ENCODE measurements at regions not wholly inside any gene's neighbourhood (a gene's known extent, or its start where the extent isn't known, plus 50 kb on each side); places are given as distances from the start of the nearest gene placed in this dataset.

DNA sequence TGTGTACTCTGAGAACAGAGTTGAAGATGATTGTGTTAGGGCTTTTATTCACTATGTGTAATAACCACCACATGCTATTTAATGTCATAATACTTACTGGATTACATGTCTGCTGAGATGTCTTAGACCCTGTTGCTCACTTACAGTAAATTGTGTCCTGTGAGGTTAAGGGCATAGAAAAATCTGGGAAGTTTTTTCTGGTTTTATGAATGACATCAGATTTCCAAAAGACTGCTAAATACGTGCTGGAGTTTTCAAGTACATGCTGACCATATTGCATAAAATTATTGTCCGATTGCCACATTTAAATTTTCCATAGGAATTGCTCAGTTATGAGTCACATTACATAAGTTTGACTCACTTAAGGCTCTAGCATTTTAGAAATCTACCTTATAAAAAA, 96.7 kb upstream of the COL5A2 start:
- Histone ChIP-seq H3K27ac (ENCODE audit: low read length in 2 of 2) (no peak overlapping the region), H3K4me2 (replicated peaks; ENCODE audit: low read depth, low read length, poor library complexity, severe bottlenecking) (no peak overlapping the region), H3K36me3 (replicated peaks in 1 of 2; ENCODE audit: control extremely low read depth in 1 of 2, control insufficient read depth in 1 of 2, extremely low read depth in 1 of 2, insufficient read depth in 2 of 2, low read length in 1 of 2) (no peaks in the 10 kb centered on the region), H3K9ac (ENCODE audit: low read length) (no peak overlapping the region), H3K4me3 (ENCODE audit: control extremely low read depth in 1 of 5, extremely low read depth in 1 of 5, insufficient read depth in 1 of 5, low read depth in 2 of 5, low read length in 4 of 5) (no peak overlapping the region), H3K27me3 (replicated peaks in 1 of 4; ENCODE audit: control extremely low read depth in 1 of 4, control insufficient read depth in 3 of 4, insufficient read depth in 4 of 4, low read length in 3 of 4) (no peaks in the 10 kb centered on the region), H3K79me2 (ENCODE audit: control insufficient read depth, insufficient read depth, low read length) (no peaks in the 10 kb centered on the region), H3K9me3 (ENCODE audit: control extremely low read depth in 1 of 3, control insufficient read depth in 2 of 3, insufficient read depth in 1 of 3, low read length in 2 of 3) (no peaks in the 10 kb centered on the region), H2AFZ (ENCODE audit: insufficient read depth, low read depth, low read length, poor library complexity, severe bottlenecking) (no peak overlapping the region), H4K20me1 (ENCODE audit: control insufficient read depth, insufficient read depth, low read length, poor library complexity, severe bottlenecking) (no peaks in the 10 kb centered on the region), H3K4me1 (ENCODE audit: control insufficient read depth in 2 of 2, insufficient read depth in 2 of 2, low read length in 2 of 2) (no peaks in the 10 kb centered on the region)
- ATAC-seq (ENCODE audit: low read depth) = no peak
- no peak overlapping the region for H3K4me3 Mint-ChIP-seq
- no peak overlapping the region for H3K27ac Mint-ChIP-seq
- DNase-seq = no peak
- ChIA-PET POLR2A (no interaction called here), CTCF (no interaction called here)
- WGBS (ENCODE audit: insufficient coverage) = no CpG with 5 or more reads among the region's 2 CpGs
- peaks cover 2% of the 10 kb centered on the region for H3K9me3 Mint-ChIP-seq (ENCODE audit: insufficient read depth)
- TF ChIP-seq EZH2 (IDR thresholded peaks at IDR 0.05; ENCODE audit: borderline replicate concordance, insufficient read depth, low read depth, low read length, poor library complexity, severe bottlenecking) = no peak
- TF ChIP-seq, protein P1, sequence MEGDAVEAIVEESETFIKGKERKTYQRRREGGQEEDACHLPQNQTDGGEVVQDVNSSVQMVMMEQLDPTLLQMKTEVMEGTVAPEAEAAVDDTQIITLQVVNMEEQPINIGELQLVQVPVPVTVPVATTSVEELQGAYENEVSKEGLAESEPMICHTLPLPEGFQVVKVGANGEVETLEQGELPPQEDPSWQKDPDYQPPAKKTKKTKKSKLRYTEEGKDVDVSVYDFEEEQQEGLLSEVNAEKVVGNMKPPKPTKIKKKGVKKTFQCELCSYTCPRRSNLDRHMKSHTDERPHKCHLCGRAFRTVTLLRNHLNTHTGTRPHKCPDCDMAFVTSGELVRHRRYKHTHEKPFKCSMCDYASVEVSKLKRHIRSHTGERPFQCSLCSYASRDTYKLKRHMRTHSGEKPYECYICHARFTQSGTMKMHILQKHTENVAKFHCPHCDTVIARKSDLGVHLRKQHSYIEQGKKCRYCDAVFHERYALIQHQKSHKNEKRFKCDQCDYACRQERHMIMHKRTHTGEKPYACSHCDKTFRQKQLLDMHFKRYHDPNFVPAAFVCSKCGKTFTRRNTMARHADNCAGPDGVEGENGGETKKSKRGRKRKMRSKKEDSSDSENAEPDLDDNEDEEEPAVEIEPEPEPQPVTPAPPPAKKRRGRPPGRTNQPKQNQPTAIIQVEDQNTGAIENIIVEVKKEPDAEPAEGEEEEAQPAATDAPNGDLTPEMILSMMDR (IDR thresholded peaks at IDR 0.05) = no peak
- no peaks in the 10 kb centered on the region for H3K27me3 Mint-ChIP-seq
- intact Hi-C loops (cut with micrococcal nuclease) = no loop called here
- no peaks in the 10 kb centered on the region for H3K4me1 Mint-ChIP-seq

DNA sequence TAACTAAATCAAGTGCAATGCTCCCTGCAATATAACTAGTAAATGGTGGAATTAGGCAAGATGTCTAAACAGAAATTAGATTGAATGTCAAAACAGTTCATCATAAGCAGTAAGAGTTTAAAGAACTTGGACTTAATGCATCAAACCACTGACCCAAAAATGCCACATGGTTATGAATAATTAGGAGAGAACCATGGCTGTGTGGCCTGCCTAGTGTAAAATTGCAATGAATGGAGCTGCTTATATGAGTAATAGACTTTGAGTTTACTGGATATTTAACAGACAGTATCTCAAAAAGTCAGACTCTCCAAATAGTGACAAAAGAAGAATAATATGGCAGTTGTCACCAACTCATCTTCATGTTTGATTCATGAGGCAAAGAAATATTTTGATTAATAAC, 101.6 kb upstream of the COL5A2 start:
- Histone ChIP-seq H4K20me1 (ENCODE audit: control insufficient read depth, insufficient read depth, low read length, poor library complexity, severe bottlenecking) (no peaks in the 10 kb centered on the region), H3K36me3 (replicated peaks in 1 of 2; ENCODE audit: control extremely low read depth in 1 of 2, control insufficient read depth in 1 of 2, extremely low read depth in 1 of 2, insufficient read depth in 2 of 2, low read length in 1 of 2) (no peaks in the 10 kb centered on the region), H3K4me1 (ENCODE audit: control insufficient read depth in 2 of 2, insufficient read depth in 2 of 2, low read length in 2 of 2) (no peaks in the 10 kb centered on the region), H3K9me3 (ENCODE audit: control extremely low read depth in 1 of 3, control insufficient read depth in 2 of 3, insufficient read depth in 1 of 3, low read length in 2 of 3) (no peaks in the 10 kb centered on the region), H3K27me3 (replicated peaks in 1 of 4; ENCODE audit: control extremely low read depth in 1 of 4, control insufficient read depth in 3 of 4, insufficient read depth in 4 of 4, low read length in 3 of 4) (no peaks in the 10 kb centered on the region), H3K27ac (ENCODE audit: low read length in 2 of 2) (no peak overlapping the region), H3K4me2 (replicated peaks; ENCODE audit: low read depth, low read length, poor library complexity, severe bottlenecking) (no peak overlapping the region), H3K9ac (ENCODE audit: low read length) (no peak overlapping the region), H2AFZ (ENCODE audit: insufficient read depth, low read depth, low read length, poor library complexity, severe bottlenecking) (no peak overlapping the region), H3K4me3 (ENCODE audit: control extremely low read depth in 1 of 5, extremely low read depth in 1 of 5, insufficient read depth in 1 of 5, low read depth in 2 of 5, low read length in 4 of 5) (no peak overlapping the region), H3K79me2 (ENCODE audit: control insufficient read depth, insufficient read depth, low read length) (no peaks in the 10 kb centered on the region)
- Mint-ChIP-seq H3K27me3 (no peaks in the 10 kb centered on the region), H3K4me1 (no peaks in the 10 kb centered on the region), H3K9me3 (ENCODE audit: insufficient read depth) (no peaks in the 10 kb centered on the region), H3K4me3 (no peak overlapping the region), H3K27ac (no peak overlapping the region)
- intact Hi-C loops (cut with micrococcal nuclease) = no loop called here
- DNase-seq (no peak), ATAC-seq (ENCODE audit: low read depth) (no peak)
- no peak for TF ChIP-seq EZH2 (IDR thresholded peaks at IDR 0.05; ENCODE audit: borderline replicate concordance, insufficient read depth, low read depth, low read length, poor library complexity, severe bottlenecking)
- TF ChIP-seq, protein P1 (IDR thresholded peaks at IDR 0.05) = no peak
- ChIA-PET POLR2A (no interaction called here), CTCF (no interaction called here)
